Smooth muscle cell (in vitro differentiated cells): ENCODE measurements at regions not wholly inside any gene's neighbourhood (a gene's known extent, or its start where the extent isn't known, plus 50 kb on each side); places are given as distances from the start of the nearest gene placed in this dataset.
"Not testable (repeated sequence)": the region's sequence is repeated elsewhere in the genome, so short reads cannot be mapped to it uniquely, and the experiment has no call there.

ENCODE experiments used
- DNase-seq: peaks from one replicate; lab custom pipeline; 2025; ENCODE audit not compliant: unreplicated experiment; lab: John Stamatoyannopoulos, UW
- H2AFZ ChIP-seq: fragments of 200-600 bp; sonication (generic); 2 replicates; pipeline ENCODE4 v1.6.0; 2016; ENCODE audit warnings: antibody characterized with exemption, low read depth, mild to moderate bottlenecking
- H3F3A ChIP-seq: fragments of 200-600 bp; sonication (generic); 2 replicates; pipeline ENCODE4 v1.6.0; 2017; ENCODE audit warnings: antibody characterized with exemption, low read depth
- H3K27ac ChIP-seq: fragments of 200-600 bp; sonication (generic); 2 replicates; pipeline ENCODE4 v1.5.1; 2016; ENCODE audit warnings: low read depth, mild to moderate bottlenecking
- H3K27me3 ChIP-seq: fragments of 200-600 bp; sonication (generic); 2 replicates; pipeline ENCODE4 v1.6.1; 2016; ENCODE audit warnings: low read depth, mild to moderate bottlenecking
- H3K36me3 ChIP-seq: fragments of 200-600 bp; sonication (generic); 2 replicates; pipeline ENCODE4 v1.5.1; 2016; ENCODE audit warnings: low read depth
- H3K4me1 ChIP-seq: fragments of 200-600 bp; sonication (generic); 2 replicates; pipeline ENCODE4 v1.5.1; 2016; ENCODE audit warnings: low read depth
- H3K4me2 ChIP-seq: fragments of 200-600 bp; sonication (generic); 2 replicates; pipeline ENCODE4 v1.6.0; 2016; ENCODE audit warnings: mild to moderate bottlenecking
- H3K4me3 ChIP-seq: fragments of 200-600 bp; sonication (generic); 2 replicates; pipeline ENCODE4 v1.5.1; 2016; ENCODE audit warnings: mild to moderate bottlenecking
- H3K79me2 ChIP-seq: fragments of 200-600 bp; sonication (generic); 2 replicates; pipeline ENCODE4 v1.6.0; 2016; ENCODE audit warnings: low read depth, mild to moderate bottlenecking
- H3K9ac ChIP-seq: fragments of 200-600 bp; sonication (generic); 2 replicates; pipeline ENCODE4 v1.6.0; 2016; ENCODE audit warnings: low read depth
- H3K9me3 ChIP-seq: fragments of 200-600 bp; sonication (generic); replicated peaks from 2 replicates; pipeline ENCODE4 v1.5.1; 2016; ENCODE audit warnings: low read depth
- H4K20me1 ChIP-seq: fragments of 200-600 bp; sonication (generic); 2 replicates; pipeline ENCODE4 v1.6.0; 2016; ENCODE audit warnings: low read depth
- CTCF ChIP-seq: fragments of 200-600 bp; sonication (generic); IDR thresholded peaks from 2 replicates; pipeline ENCODE4 v1.5.1; 2017; ENCODE audit warnings: borderline replicate concordance, mild to moderate bottlenecking, antibody characterized with exemption; ENCODE audit not compliant: insufficient read depth, poor library complexity, severe bottlenecking
- WGBS: methylation state at CpG from one replicate; pipeline ENCODE4 v1.1.7; 2016; ENCODE audit warnings: low lambda C conversion rate; 5-methylcytosine and 5-hydroxymethylcytosine counted together

DNA sequence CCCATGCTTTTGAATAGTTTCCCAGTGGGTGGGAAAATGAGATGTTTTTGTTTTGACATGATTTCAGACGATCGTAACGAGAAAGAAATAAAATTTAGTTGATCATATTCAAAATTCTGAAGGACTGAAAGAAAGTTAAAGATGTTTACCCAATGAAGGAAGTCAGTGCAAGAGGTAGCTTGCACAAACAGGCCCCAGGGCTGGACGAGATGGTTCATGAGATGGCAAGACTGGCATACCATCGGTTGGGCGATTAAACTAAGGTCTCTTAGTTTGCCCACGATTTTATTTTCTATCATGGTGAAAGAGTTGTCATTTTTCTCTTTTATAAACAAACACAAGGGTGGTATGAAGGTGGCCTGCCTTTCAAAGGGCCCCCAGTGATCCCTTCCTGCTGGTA, 124.5 kb upstream of the TBX5 start:
- Histone ChIP-seq H4K20me1 (no peaks in the 10 kb centered on the region), H3F3A (no peaks in the 10 kb centered on the region), H2AFZ (no peak overlapping the region), H3K36me3 (no peaks in the 10 kb centered on the region), H3K27ac (no peak overlapping the region), H3K79me2 (no peaks in the 10 kb centered on the region), H3K4me2 (no peak overlapping the region), H3K27me3 (peaks cover 43% of the 10 kb centered on the region), H3K4me1 (no peaks in the 10 kb centered on the region), H3K9ac (no peak overlapping the region), H3K4me3 (no peak overlapping the region), H3K9me3 (no peaks in the 10 kb centered on the region)
- no peak for DNase-seq
- no peak for TF ChIP-seq CTCF
- 85% methylated on average over 7 of the region's 7 CpGs for WGBS

DNA sequence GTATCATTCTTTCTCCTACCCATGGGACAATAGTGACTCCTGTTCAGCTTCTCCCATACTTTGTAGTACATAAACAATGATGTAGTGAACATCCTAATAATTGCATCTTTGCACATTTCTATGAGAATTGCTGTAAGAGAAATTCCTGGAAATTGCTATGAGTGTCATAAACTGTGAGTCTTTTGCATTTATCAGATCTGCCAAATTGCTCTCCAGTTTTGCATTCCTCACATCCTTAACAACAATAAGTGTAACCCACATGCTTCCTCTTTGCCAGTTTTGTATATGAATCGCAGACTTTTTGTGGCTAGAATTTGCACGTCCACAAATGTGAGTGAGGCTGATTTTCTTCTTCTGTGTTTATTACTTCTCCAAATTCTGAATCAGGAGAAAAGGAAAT, 124.0 kb upstream of the TBX5 start:
- Histone ChIP-seq H3K9ac (no peak overlapping the region), H4K20me1 (no peaks in the 10 kb centered on the region), H3K4me2 (no peak overlapping the region), H3K9me3 (no peaks in the 10 kb centered on the region), H3K79me2 (no peaks in the 10 kb centered on the region), H3K36me3 (no peaks in the 10 kb centered on the region), H3K27me3 (peaks cover 44% of the 10 kb centered on the region), H3K4me1 (no peaks in the 10 kb centered on the region), H3K27ac (no peak overlapping the region), H2AFZ (no peak overlapping the region), H3K4me3 (no peak overlapping the region), H3F3A (no peaks in the 10 kb centered on the region)
- no peak for TF ChIP-seq CTCF
- 77% methylated on average over 2 of the region's 2 CpGs for WGBS
- DNase-seq: no peak

DNA sequence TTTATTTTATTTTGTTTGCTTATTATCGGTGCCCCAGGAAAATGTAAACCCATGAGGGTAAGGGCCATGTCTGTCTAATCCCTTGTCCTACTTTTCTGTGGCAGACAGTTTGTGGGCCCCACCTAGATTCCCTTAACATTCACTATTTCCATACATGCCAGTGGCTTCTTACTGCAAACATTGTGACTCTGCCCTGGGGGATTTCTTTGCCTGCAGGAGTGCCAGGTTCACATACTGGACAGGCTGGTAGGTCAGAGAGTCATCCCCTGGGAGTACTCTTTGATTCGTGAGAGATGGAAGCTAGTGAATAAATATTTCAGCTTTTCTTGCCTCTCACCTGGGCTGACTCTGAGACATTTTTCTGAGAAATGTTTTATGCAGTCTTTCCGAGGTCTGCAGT, 122.8 kb upstream of the TBX5 start:
- no peak for TF ChIP-seq CTCF
- no peak overlapping the region for H3K4me3 ChIP-seq
- no peak for DNase-seq
- WGBS: 76% methylated on average over 3 of the region's 3 CpGs
- peaks cover 45% of the 10 kb centered on the region for H3K27me3 ChIP-seq
- no peaks in the 10 kb centered on the region for H3F3A ChIP-seq
- H2AFZ ChIP-seq: no peak overlapping the region
- no peaks in the 10 kb centered on the region for H4K20me1 ChIP-seq
- H3K9ac ChIP-seq: no peak overlapping the region
- no peaks in the 10 kb centered on the region for H3K36me3 ChIP-seq
- no peak overlapping the region for H3K27ac ChIP-seq
- no peaks in the 10 kb centered on the region for H3K79me2 ChIP-seq
- H3K9me3 ChIP-seq: no peaks in the 10 kb centered on the region
- H3K4me1 ChIP-seq: no peaks in the 10 kb centered on the region
- no peak overlapping the region for H3K4me2 ChIP-seq

DNA sequence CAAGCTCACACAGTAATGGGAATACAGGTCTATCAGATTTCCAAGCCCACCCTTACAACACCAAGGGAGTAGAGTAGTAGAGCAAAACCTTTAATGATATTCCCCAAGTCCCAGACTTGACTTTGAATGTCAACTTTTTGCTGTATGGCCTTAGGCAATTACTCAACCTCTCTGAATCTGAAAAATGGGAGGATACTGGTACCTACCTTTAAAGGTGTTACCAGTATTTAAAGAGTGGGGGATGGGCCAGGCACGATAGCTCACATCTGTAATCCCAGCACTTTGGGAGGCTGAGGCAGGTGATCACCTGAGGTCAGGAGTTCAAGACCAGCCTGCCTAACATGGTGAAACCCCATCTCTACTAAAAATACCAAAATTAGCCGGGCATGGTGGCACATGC, 115.2 kb upstream of the TBX5 start:
- not testable (repeated sequence) for H3F3A ChIP-seq, H3K4me1 ChIP-seq, H3K79me2 ChIP-seq, DNase-seq, H3K27ac ChIP-seq, H4K20me1 ChIP-seq, H3K4me2 ChIP-seq, H3K4me3 ChIP-seq, H3K9me3 ChIP-seq, H3K9ac ChIP-seq, H2AFZ ChIP-seq, H3K36me3 ChIP-seq
- 79% methylated on average over 2 of the region's 2 CpGs for WGBS
- peaks cover 50% of the 10 kb centered on the region for H3K27me3 ChIP-seq
